Rectal smooth muscle tissue (tissue), 1 donor: ENCODE measurements at regions not wholly inside any gene's neighbourhood (a gene's known extent, or its start where the extent isn't known, plus 50 kb on each side); places are given as distances from the start of the nearest gene placed in this dataset.
"Not testable (repeated sequence)": the region's sequence is repeated elsewhere in the genome, so short reads cannot be mapped to it uniquely, and the experiment has no call there.

Source experiments
- H3K27ac ChIP-seq: one replicate; pipeline ENCODE4 v1.7.0; 2013; ENCODE audit warnings: low read depth, low read length, inconsistent platforms
- H3K27me3 ChIP-seq: one replicate; pipeline ENCODE4 v1.7.0; 2013; ENCODE audit warnings: low read length; ENCODE audit not compliant: control insufficient read depth, insufficient read depth
- H3K36me3 ChIP-seq: one replicate; pipeline ENCODE4 v1.7.0; 2013; ENCODE audit warnings: low read length; ENCODE audit not compliant: control insufficient read depth, insufficient read depth
- H3K4me1 ChIP-seq: one replicate; pipeline ENCODE4 v1.7.0; 2013; ENCODE audit warnings: low read length; ENCODE audit not compliant: control insufficient read depth, insufficient read depth
- H3K4me3 ChIP-seq: one replicate; pipeline ENCODE4 v1.7.0; 2013; ENCODE audit warnings: low read length
- H3K9ac ChIP-seq: one replicate; pipeline ENCODE4 v1.7.0; 2013; ENCODE audit warnings: low read length

- no peaks in the 10 kb centered on the region for H3K27me3 ChIP-seq
- H3K4me1 ChIP-seq = no peaks in the 10 kb centered on the region
- H3K4me3 ChIP-seq = no peak overlapping the region
- H3K36me3 ChIP-seq = no peaks in the 10 kb centered on the region
- no peak overlapping the region for H3K27ac ChIP-seq
- H3K9ac ChIP-seq = no peak overlapping the region
Measured at GRCh38 chr13:91042870-91043269, 304.6 kb upstream of the MIR17HG start.

- no peaks in the 10 kb centered on the region for H3K4me1 ChIP-seq
- no peak overlapping the region for H3K9ac ChIP-seq
- no peaks in the 10 kb centered on the region for H3K27me3 ChIP-seq
- no peaks in the 10 kb centered on the region for H3K36me3 ChIP-seq
- no peak overlapping the region for H3K4me3 ChIP-seq
- H3K27ac ChIP-seq = no peak overlapping the region
Measured at GRCh38 chr13:91045351-91046034, 302.0 kb upstream of the MIR17HG start.

GRCh38 chr13:91046715-91047327, 300.7 kb upstream of the MIR17HG start:
- Histone ChIP-seq H3K27ac (no peak overlapping the region), H3K27me3 (no peaks in the 10 kb centered on the region), H3K4me3 (no peak overlapping the region), H3K36me3 (no peaks in the 10 kb centered on the region), H3K4me1 (no peaks in the 10 kb centered on the region), H3K9ac (no peak overlapping the region)

- no peak overlapping the region for H3K9ac ChIP-seq
- H3K27ac ChIP-seq = no peak overlapping the region
- no peaks in the 10 kb centered on the region for H3K27me3 ChIP-seq
- H3K4me1 ChIP-seq = no peaks in the 10 kb centered on the region
- H3K36me3 ChIP-seq = no peaks in the 10 kb centered on the region
- H3K4me3 ChIP-seq = no peak overlapping the region
Measured at GRCh38 chr13:91050970-91051369, 296.5 kb upstream of the MIR17HG start.

- no peak overlapping the region for H3K27ac ChIP-seq
- H3K36me3 ChIP-seq = no peaks in the 10 kb centered on the region
- no peaks in the 10 kb centered on the region for H3K4me1 ChIP-seq
- no peak overlapping the region for H3K4me3 ChIP-seq
- no peak overlapping the region for H3K9ac ChIP-seq
- no peaks in the 10 kb centered on the region for H3K27me3 ChIP-seq
Measured at GRCh38 chr13:91052876-91053275, 294.6 kb upstream of the MIR17HG start.

GRCh38 chr13:91053318-91054065, 294.0 kb upstream of the MIR17HG start:
- Histone ChIP-seq H3K4me1 (no peaks in the 10 kb centered on the region), H3K36me3 (no peaks in the 10 kb centered on the region), H3K27ac (no peak overlapping the region), H3K9ac (no peak overlapping the region), H3K27me3 (no peaks in the 10 kb centered on the region), H3K4me3 (no peak overlapping the region)

- Histone ChIP-seq H3K27ac (no peak overlapping the region), H3K36me3 (no peaks in the 10 kb centered on the region)
Measured at GRCh38 chr13:91054902-91055301, 292.6 kb upstream of the MIR17HG start.

GRCh38 chr13:91056746-91057145, 290.7 kb upstream of the MIR17HG start:
- Histone ChIP-seq H3K27me3 (no peaks in the 10 kb centered on the region), H3K9ac (no peak overlapping the region), H3K27ac (no peak overlapping the region), H3K4me3 (no peak overlapping the region), H3K4me1 (no peaks in the 10 kb centered on the region), H3K36me3 (no peaks in the 10 kb centered on the region)

More at GRCh38 chr13:91054902-91055301, 292.6 kb upstream of the MIR17HG start:
- Histone ChIP-seq H3K4me1 (no peaks in the 10 kb centered on the region), H3K4me3 (no peak overlapping the region), H3K27me3 (no peaks in the 10 kb centered on the region), H3K9ac (no peak overlapping the region)

GRCh38 chr13:91057507-91057906, 290.0 kb upstream of the MIR17HG start:
- H3K27me3 ChIP-seq, H3K4me3 ChIP-seq, H3K36me3 ChIP-seq, H3K4me1 ChIP-seq, H3K27ac ChIP-seq, H3K9ac ChIP-seq: not testable (repeated sequence)

GRCh38 chr13:91058066-91058465, 289.4 kb upstream of the MIR17HG start:
- Histone ChIP-seq H3K4me3 (no peak overlapping the region), H3K27me3 (no peaks in the 10 kb centered on the region), H3K27ac (no peak overlapping the region), H3K36me3 (no peaks in the 10 kb centered on the region), H3K4me1 (no peaks in the 10 kb centered on the region), H3K9ac (no peak overlapping the region)

GRCh38 chr13:91058919-91059318, 288.6 kb upstream of the MIR17HG start:
- no peaks in the 10 kb centered on the region for H3K27me3 ChIP-seq
- no peaks in the 10 kb centered on the region for H3K36me3 ChIP-seq
- H3K9ac ChIP-seq = no peak overlapping the region
- H3K4me3 ChIP-seq = no peak overlapping the region
- H3K4me1 ChIP-seq = no peaks in the 10 kb centered on the region
- H3K27ac ChIP-seq = no peak overlapping the region

GRCh38 chr13:91066745-91067144, 280.7 kb upstream of the MIR17HG start:
- Histone ChIP-seq H3K9ac (no peak overlapping the region), H3K27ac (no peak overlapping the region), H3K4me1 (no peaks in the 10 kb centered on the region), H3K27me3 (no peaks in the 10 kb centered on the region), H3K36me3 (no peaks in the 10 kb centered on the region), H3K4me3 (no peak overlapping the region)
